ENCODE measurements at regions not wholly inside any gene's neighbourhood (a gene's known extent, or its start where the extent isn't known, plus 50 kb on each side); places are given as distances from the start of the nearest gene placed in this dataset.

- Mint-ChIP-seq H3K9me3 (no peaks in the 10 kb centered on the region), H3K4me3 (no peak overlapping the region), H3K27ac (no peak overlapping the region), H3K4me1 (peaks cover 20% of the 10 kb centered on the region), H3K27me3 (ENCODE audit: insufficient read depth) (peaks cover 2% of the 10 kb centered on the region), H3K36me3 (ENCODE audit: low read depth) (no peaks in the 10 kb centered on the region)
- no peaks in the 10 kb centered on the region for H3K36me3 ChIP-seq (ENCODE audit: control insufficient read depth, insufficient read depth, low read length)
- no peak overlapping the region for H3K4me3 ChIP-seq (ENCODE audit: low read length)
- H3K4me1 ChIP-seq (ENCODE audit: control insufficient read depth, insufficient read depth, low read length), result peaks cover 6% of the 10 kb centered on the region
- peak; percentile 93 for TF ChIP-seq CTCF (conservative IDR thresholded peaks at IDR 0.05)
- H3K9ac ChIP-seq (ENCODE audit: extremely low read depth, low read length, poor library complexity, severe bottlenecking), result no peak overlapping the region
- H3K27ac ChIP-seq (ENCODE audit: low read depth, low read length), result no peak overlapping the region
- no peaks in the 10 kb centered on the region for H3K27me3 ChIP-seq (ENCODE audit: control insufficient read depth, insufficient read depth, low read length, poor library complexity, severe bottlenecking)
- 62 to 72% methylated on average over 8 to 10 of the region's 10 CpGs for WGBS, 2 experiments (ENCODE audit: insufficient coverage in 1 of 2, insufficient read length in 1 of 2)
- peak; percentile 90 for DNase-seq
- H3K9me3 ChIP-seq (ENCODE audit: control insufficient read depth, low read length), result no peaks in the 10 kb centered on the region
Measured at GRCh38 chr6:2353412-2354137, 108.2 kb upstream of the GMDS start.

GRCh38 chr6:2351807-2352431, 106.5 kb upstream of the GMDS start:
- H3K4me3 ChIP-seq (ENCODE audit: low read length), result no peak overlapping the region
- H3K36me3 ChIP-seq (ENCODE audit: control insufficient read depth, insufficient read depth, low read length), result no peaks in the 10 kb centered on the region
- WGBS, 2 experiments (ENCODE audit: insufficient coverage in 1 of 2, insufficient read length in 1 of 2), result 90% methylated on average over 4 of the region's 4 CpGs; no CpG with 5 or more reads in 1 of the 2 experiments
- H3K27me3 Mint-ChIP-seq (ENCODE audit: insufficient read depth), result peaks cover 2% of the 10 kb centered on the region
- no peak for TF ChIP-seq CTCF (conservative IDR thresholded peaks at IDR 0.05)
- H3K4me1 ChIP-seq (ENCODE audit: control insufficient read depth, insufficient read depth, low read length), result peaks cover 6% of the 10 kb centered on the region
- no peak for DNase-seq
- H3K4me3 Mint-ChIP-seq, result no peak overlapping the region
- H3K27ac Mint-ChIP-seq, result peak overlapping the region; percentile 69
- no peaks in the 10 kb centered on the region for H3K36me3 Mint-ChIP-seq (ENCODE audit: low read depth)
- no peaks in the 10 kb centered on the region for H3K9me3 Mint-ChIP-seq
- H3K27ac ChIP-seq (ENCODE audit: low read depth, low read length), result no peak overlapping the region
- H3K9me3 ChIP-seq (ENCODE audit: control insufficient read depth, low read length), result no peaks in the 10 kb centered on the region
- H3K27me3 ChIP-seq (ENCODE audit: control insufficient read depth, insufficient read depth, low read length, poor library complexity, severe bottlenecking), result no peaks in the 10 kb centered on the region
- peaks cover 20% of the 10 kb centered on the region for H3K4me1 Mint-ChIP-seq
- no peak overlapping the region for H3K9ac ChIP-seq (ENCODE audit: extremely low read depth, low read length, poor library complexity, severe bottlenecking)

- WGBS, 2 experiments (ENCODE audit: insufficient coverage in 1 of 2, insufficient read length in 1 of 2), result 93 to 94% methylated on average over 5 of the region's 5 CpGs
- Histone ChIP-seq H3K9me3 (ENCODE audit: control insufficient read depth, low read length) (no peaks in the 10 kb centered on the region), H3K4me1 (ENCODE audit: control insufficient read depth, insufficient read depth, low read length) (peaks cover 6% of the 10 kb centered on the region)
Measured at GRCh38 chr6:2351090-2351489, 105.7 kb upstream of the GMDS start.

More at GRCh38 chr6:2351090-2351489, 105.7 kb upstream of the GMDS start:
- Histone ChIP-seq H3K27ac (ENCODE audit: low read depth, low read length) (no peak overlapping the region), H3K4me3 (ENCODE audit: low read length) (no peak overlapping the region), H3K36me3 (ENCODE audit: control insufficient read depth, insufficient read depth, low read length) (no peaks in the 10 kb centered on the region), H3K9ac (ENCODE audit: extremely low read depth, low read length, poor library complexity, severe bottlenecking) (no peak overlapping the region), H3K27me3 (ENCODE audit: control insufficient read depth, insufficient read depth, low read length, poor library complexity, severe bottlenecking) (no peaks in the 10 kb centered on the region)
- no peak for DNase-seq
- Mint-ChIP-seq H3K9me3 (no peaks in the 10 kb centered on the region), H3K36me3 (ENCODE audit: low read depth) (no peaks in the 10 kb centered on the region), H3K4me1 (peaks cover 20% of the 10 kb centered on the region), H3K4me3 (no peak overlapping the region), H3K27me3 (ENCODE audit: insufficient read depth) (peaks cover 2% of the 10 kb centered on the region), H3K27ac (no peak overlapping the region)
- TF ChIP-seq CTCF (conservative IDR thresholded peaks at IDR 0.05), result no peak

Measured in endodermal cell (in vitro differentiated cells).